Spleen (tissue), 7 donors: ENCODE measurements at regions not wholly inside any gene's neighbourhood (a gene's known extent, or its start where the extent isn't known, plus 50 kb on each side); places are given as distances from the start of the nearest gene placed in this dataset.

Source experiments
- CTCF ChIP-seq, 11 experiments: fragments of 200-600 bp in 7 of 11; fragments of 450-650 bp in 4 of 11; sonication (generic) in 4 of 11; IDR thresholded peaks in 8 of 11; conservative IDR thresholded peaks in 3 of 11; 1 replicate in 7 of 11; 2 replicates in 4 of 11; pipeline versions ENCODE4 v1.4.0 to v1.8.0; 2016 to 2021; ENCODE audit warnings: antibody characterized with exemption in 11 of 11, inconsistent platforms in 4 of 11, mild to moderate bottlenecking in 1 of 11
- POLR2A ChIP-seq, 3 donors: fragments of 450-650 bp; IDR thresholded peaks; one replicate each; pipeline ENCODE4 v1.5.1; 2017; ENCODE audit warnings: antibody characterized with exemption in 3 of 3, mild to moderate bottlenecking in 1 of 3
- donor health status: DM: no; HTN: no; CAD: no; lungs with moderate emphysema.
- donor health status: DM: no; HTN: no; CAD: no.
- donor health status: DM: no; HTN: no; CAD: no.

- TF ChIP-seq CTCF (IDR thresholded peaks at IDR 0.05 in 8 of 11, conservative IDR thresholded peaks at IDR 0.05 in 3 of 11) (no peak), POLR2A (IDR thresholded peaks at IDR 0.05) (no peak)
Measured at GRCh38 chr12:66898700-66899469, 220.0 kb upstream of the GRIP1 start.
